ENCODE measurements at regions not wholly inside any gene's neighbourhood (a gene's known extent, or its start where the extent isn't known, plus 50 kb on each side); places are given as distances from the start of the nearest gene placed in this dataset.

DNA sequence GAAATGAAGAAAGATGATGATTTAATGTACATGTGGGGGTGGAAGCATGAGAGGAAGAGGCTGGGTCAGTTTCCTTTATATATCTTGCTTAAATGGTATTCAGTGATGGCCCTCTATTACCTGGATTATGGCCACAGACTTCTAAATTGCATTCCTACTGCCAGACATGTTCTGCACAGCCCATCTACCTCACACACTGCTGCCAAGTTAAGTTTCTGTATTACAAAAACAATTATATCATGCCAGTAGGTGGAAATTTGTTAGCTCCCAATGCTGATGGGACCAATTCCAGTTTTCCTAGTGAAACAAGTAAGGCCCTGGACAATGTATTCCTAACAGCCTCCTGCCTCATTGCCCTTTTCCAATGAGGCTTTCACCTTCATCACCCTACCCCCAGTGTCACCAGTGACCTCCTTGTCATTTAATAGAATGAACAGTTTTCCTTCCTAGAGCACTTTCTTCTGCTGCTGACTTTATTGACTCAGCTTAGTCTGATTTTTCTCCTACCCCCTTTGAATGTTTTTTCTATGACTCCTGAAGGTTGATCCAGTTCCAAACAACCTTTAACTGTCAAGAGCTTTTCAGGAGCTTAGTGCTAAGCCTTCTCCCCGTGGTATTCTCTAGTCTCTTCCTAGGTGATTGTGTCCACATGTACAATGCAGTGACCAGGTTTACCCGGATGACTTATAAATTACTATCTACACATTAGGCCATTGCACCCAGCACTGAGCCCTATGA lies 316.6 kb upstream of the ANKRD30A start:
- H3K4me3 ChIP-seq = no peak overlapping the region
- TF ChIP-seq, protein P1, sequence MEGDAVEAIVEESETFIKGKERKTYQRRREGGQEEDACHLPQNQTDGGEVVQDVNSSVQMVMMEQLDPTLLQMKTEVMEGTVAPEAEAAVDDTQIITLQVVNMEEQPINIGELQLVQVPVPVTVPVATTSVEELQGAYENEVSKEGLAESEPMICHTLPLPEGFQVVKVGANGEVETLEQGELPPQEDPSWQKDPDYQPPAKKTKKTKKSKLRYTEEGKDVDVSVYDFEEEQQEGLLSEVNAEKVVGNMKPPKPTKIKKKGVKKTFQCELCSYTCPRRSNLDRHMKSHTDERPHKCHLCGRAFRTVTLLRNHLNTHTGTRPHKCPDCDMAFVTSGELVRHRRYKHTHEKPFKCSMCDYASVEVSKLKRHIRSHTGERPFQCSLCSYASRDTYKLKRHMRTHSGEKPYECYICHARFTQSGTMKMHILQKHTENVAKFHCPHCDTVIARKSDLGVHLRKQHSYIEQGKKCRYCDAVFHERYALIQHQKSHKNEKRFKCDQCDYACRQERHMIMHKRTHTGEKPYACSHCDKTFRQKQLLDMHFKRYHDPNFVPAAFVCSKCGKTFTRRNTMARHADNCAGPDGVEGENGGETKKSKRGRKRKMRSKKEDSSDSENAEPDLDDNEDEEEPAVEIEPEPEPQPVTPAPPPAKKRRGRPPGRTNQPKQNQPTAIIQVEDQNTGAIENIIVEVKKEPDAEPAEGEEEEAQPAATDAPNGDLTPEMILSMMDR (IDR thresholded peaks at IDR 0.05; ENCODE audit: low read depth, low read length) = no peak
- H3K4me1 ChIP-seq (ENCODE audit: low read depth) = no peaks in the 10 kb centered on the region

DNA sequence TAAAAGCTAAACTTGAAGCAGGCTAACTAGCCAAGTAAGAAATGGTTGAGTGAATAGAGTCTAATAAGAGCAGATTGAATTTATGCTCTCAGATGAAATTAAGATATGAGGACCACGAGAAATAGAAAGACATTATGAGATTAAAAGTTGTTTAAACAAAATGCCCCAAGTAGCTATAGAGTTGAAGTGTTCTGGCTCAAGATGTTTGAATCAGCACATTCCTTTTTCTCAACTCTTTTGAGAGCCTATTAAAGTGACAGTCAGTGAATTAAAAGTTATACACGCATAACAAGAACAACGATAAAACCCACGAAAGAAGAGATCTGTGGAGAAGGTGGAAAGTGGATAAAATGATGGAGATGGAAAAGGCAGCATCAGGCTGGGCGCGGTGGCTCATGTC lies 322.2 kb upstream of the ANKRD30A start:
- TF ChIP-seq, protein P1 (IDR thresholded peaks at IDR 0.05; ENCODE audit: low read depth, low read length) = no peak
- no peaks in the 10 kb centered on the region for H3K36me3 ChIP-seq
- no peak overlapping the region for H3K27ac ChIP-seq

More for the DNA sequence above, 316.6 kb upstream of the ANKRD30A start:
- H3K27me3 ChIP-seq = no peaks in the 10 kb centered on the region
- no peak for DNase-seq (ENCODE audit: low read depth in 1 of 2, low spot score in 1 of 2)
- no peak overlapping the region for H3K27ac ChIP-seq
- no peaks in the 10 kb centered on the region for H3K36me3 ChIP-seq
- H3K9me3 ChIP-seq (ENCODE audit: low read depth) = no peaks in the 10 kb centered on the region

DNA sequence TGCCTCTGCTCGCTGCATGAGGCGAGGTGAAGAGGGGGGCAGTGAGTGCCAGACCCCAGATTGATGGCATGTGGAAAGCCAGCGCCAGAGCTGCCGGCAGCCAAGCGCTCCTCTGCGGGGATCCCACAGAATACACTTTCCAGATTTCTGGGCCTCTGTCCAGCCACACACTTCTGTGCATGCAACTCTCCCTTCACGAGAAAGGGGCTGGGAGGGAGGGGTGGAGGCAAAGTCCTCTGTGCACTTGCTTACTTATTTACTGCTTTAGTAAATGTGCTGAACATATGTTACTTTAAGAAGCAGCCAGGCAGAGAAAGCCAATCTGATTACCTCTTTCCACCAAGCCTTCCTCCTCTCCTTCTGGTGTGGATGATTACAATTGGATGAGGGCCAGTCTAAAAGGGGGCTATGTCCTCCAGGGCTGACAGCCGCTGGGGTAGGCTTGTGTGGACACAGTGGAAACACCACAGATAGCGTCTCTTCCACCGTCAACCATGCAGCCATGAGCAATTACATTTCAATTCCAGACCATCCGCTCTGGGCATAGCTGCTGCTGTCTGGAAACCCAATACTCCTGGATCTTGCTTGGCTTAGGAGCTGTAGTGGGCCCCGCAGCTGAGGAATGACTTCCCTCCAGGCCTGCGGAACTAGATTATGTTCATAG lies 322.8 kb upstream of the ANKRD30A start:
- no peaks in the 10 kb centered on the region for H3K27me3 ChIP-seq
- H3K4me3 ChIP-seq = no peak overlapping the region
- TF ChIP-seq, protein P1 (IDR thresholded peaks at IDR 0.05; ENCODE audit: low read depth, low read length) = no peak
- H3K36me3 ChIP-seq = no peaks in the 10 kb centered on the region
- peaks cover 11% of the 10 kb centered on the region for H3K4me1 ChIP-seq (ENCODE audit: low read depth)
- H3K27ac ChIP-seq = no peak overlapping the region
- H3K9me3 ChIP-seq (ENCODE audit: low read depth) = no peaks in the 10 kb centered on the region
- peak in 1 of 2 donors; percentile 24 for DNase-seq (ENCODE audit: low read depth in 1 of 2, low spot score in 1 of 2)

More for the DNA sequence above, 322.2 kb upstream of the ANKRD30A start:
- no peak for DNase-seq (ENCODE audit: low read depth in 1 of 2, low spot score in 1 of 2)
- Histone ChIP-seq H3K27me3 (no peaks in the 10 kb centered on the region), H3K9me3 (ENCODE audit: low read depth) (no peaks in the 10 kb centered on the region), H3K4me1 (ENCODE audit: low read depth) (peaks cover 11% of the 10 kb centered on the region), H3K4me3 (no peak overlapping the region)

DNA sequence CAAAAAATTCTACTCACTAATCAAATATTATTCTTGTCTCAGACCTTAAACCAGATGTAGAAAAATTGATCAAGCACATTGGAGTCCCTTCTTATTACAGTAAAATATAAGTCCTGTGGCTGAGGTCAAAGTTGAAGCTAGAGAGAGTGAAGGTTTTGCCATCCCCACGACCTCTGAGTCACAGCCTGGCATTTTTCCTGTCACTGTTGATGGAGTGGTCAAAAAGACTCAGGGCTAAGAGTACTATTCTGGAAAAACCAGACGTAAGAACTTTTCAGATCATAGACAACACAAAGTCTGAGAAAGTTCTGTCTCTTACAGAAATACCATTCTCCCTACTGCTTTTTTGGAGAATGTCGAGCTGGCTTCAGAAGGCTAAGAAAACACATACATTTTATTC lies 323.7 kb upstream of the ANKRD30A start:
- no peak for DNase-seq (ENCODE audit: low read depth in 1 of 2, low spot score in 1 of 2)
- TF ChIP-seq, protein P1 (IDR thresholded peaks at IDR 0.05; ENCODE audit: low read depth, low read length) = no peak
- Histone ChIP-seq H3K4me1 (ENCODE audit: low read depth) (peaks cover 11% of the 10 kb centered on the region), H3K36me3 (no peaks in the 10 kb centered on the region), H3K27me3 (no peaks in the 10 kb centered on the region), H3K4me3 (no peak overlapping the region), H3K9me3 (ENCODE audit: low read depth) (no peaks in the 10 kb centered on the region), H3K27ac (no peak overlapping the region)

DNA sequence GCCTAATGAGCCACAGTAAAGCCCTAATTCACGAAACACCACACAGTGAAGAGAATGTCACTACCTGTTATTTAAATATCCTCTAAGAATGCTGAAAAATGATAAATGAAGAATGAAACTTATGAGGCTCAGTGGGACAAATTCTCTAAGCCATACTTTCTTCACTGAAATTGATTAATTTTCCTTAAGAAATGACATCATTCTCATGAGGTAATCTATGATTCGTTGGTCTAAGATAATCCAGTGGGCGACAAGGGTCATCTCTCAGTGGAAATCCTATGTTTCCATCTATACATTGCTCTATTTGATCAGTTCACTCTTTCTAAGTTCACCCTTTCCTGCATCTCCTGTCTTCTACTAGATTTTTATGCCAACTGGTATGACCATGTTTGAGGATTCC lies 330.4 kb upstream of the ANKRD30A start:
- Histone ChIP-seq H3K27me3 (no peaks in the 10 kb centered on the region), H3K27ac (no peak overlapping the region), H3K4me3 (no peak overlapping the region), H3K36me3 (no peaks in the 10 kb centered on the region), H3K9me3 (ENCODE audit: low read depth) (no peaks in the 10 kb centered on the region), H3K4me1 (ENCODE audit: low read depth) (no peaks in the 10 kb centered on the region)
- TF ChIP-seq, protein P1 (IDR thresholded peaks at IDR 0.05; ENCODE audit: low read depth, low read length) = no peak
- DNase-seq (ENCODE audit: low read depth in 1 of 2, low spot score in 1 of 2) = no peak
